Tibial nerve (tissue), 4 donors: ENCODE measurements at regions not wholly inside any gene's neighbourhood (a gene's known extent, or its start where the extent isn't known, plus 50 kb on each side); places are given as distances from the start of the nearest gene placed in this dataset.

Experiments used
- EP300 ChIP-seq, 2 donors: sonication (generic); formaldehyde crosslinking; IDR thresholded peaks; one replicate each; pipeline ENCODE4 v1.6.1; 2017; ENCODE audit warnings: antibody characterized with exemption in 2 of 2, mild to moderate bottlenecking in 1 of 2
- POLR2A ChIP-seq, 2 donors: fragments of 450-650 bp; IDR thresholded peaks; one replicate each; pipeline ENCODE4 v1.6.1; 2017; ENCODE audit warnings: antibody characterized with exemption in 2 of 2, mild to moderate bottlenecking in 2 of 2, moderate library complexity in 2 of 2
- TF ChIP-seq, protein P1 (sequence below), 5 experiments: fragments of 200-600 bp in 3 of 5; fragments of 450-650 bp in 2 of 5; sonication (generic) in 3 of 5; IDR thresholded peaks; one replicate each; pipeline ENCODE4 v1.5.1; 2016 to 2019; ENCODE audit warnings: antibody characterized with exemption in 5 of 5, mild to moderate bottlenecking in 3 of 5, moderate library complexity in 2 of 5

- TF ChIP-seq, protein P1, sequence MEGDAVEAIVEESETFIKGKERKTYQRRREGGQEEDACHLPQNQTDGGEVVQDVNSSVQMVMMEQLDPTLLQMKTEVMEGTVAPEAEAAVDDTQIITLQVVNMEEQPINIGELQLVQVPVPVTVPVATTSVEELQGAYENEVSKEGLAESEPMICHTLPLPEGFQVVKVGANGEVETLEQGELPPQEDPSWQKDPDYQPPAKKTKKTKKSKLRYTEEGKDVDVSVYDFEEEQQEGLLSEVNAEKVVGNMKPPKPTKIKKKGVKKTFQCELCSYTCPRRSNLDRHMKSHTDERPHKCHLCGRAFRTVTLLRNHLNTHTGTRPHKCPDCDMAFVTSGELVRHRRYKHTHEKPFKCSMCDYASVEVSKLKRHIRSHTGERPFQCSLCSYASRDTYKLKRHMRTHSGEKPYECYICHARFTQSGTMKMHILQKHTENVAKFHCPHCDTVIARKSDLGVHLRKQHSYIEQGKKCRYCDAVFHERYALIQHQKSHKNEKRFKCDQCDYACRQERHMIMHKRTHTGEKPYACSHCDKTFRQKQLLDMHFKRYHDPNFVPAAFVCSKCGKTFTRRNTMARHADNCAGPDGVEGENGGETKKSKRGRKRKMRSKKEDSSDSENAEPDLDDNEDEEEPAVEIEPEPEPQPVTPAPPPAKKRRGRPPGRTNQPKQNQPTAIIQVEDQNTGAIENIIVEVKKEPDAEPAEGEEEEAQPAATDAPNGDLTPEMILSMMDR (IDR thresholded peaks at IDR 0.05): no peak
- TF ChIP-seq POLR2A (IDR thresholded peaks at IDR 0.05): no peak
- no peak for TF ChIP-seq EP300 (IDR thresholded peaks at IDR 0.05)
Measured at GRCh38 chr7:35570937-35571336, 124.0 kb downstream of the HERPUD2 start.
